Stimulated activated CD4-positive, alpha-beta T cell treated with anti-CD3 and anti-CD28 coated beads, TNF-alpha, amount 100 ng/mL, for 1 hour (primary cell): ENCODE measurements at regions not wholly inside any gene's neighbourhood (a gene's known extent, or its start where the extent isn't known, plus 50 kb on each side); places are given as distances from the start of the nearest gene placed in this dataset.

Experiments used
- DNase-seq, 3 donors: peaks; one replicate each; pipeline ENCODE4 v3.0.0-alpha.2; 2020; ENCODE audit warnings: low read depth in 3 of 3, low spot score in 1 of 3

- DNase-seq = no peak
Observed at GRCh38 chr13:31956980-31957644, 74.5 kb upstream of the FRY start.

- DNase-seq = no peak
Observed at GRCh38 chr13:31957772-31958171, 73.8 kb upstream of the FRY start.

- no peak for DNase-seq
Observed at GRCh38 chr13:31962731-31963370, 68.7 kb upstream of the FRY start.

GRCh38 chr13:31963631-31964030 is 67.9 kb upstream of the FRY start:
- DNase-seq = no peak

- DNase-seq = no peak
Observed at GRCh38 chr13:31964168-31964567, 67.4 kb upstream of the FRY start.

GRCh38 chr13:31965361-31966066 is 66.1 kb upstream of the FRY start:
- no peak for DNase-seq

GRCh38 chr13:31967155-31967554 is 64.4 kb upstream of the FRY start:
- DNase-seq = no peak

- no peak for DNase-seq
Observed at GRCh38 chr13:31968473-31968872, 63.1 kb upstream of the FRY start.

GRCh38 chr13:31970231-31970930 is 61.2 kb upstream of the FRY start:
- no peak for DNase-seq

- no peak for DNase-seq
Observed at GRCh38 chr13:31972453-31972852, 59.1 kb upstream of the FRY start.

GRCh38 chr13:31978021-31978420 is 53.6 kb upstream of the FRY start:
- no peak for DNase-seq

GRCh38 chr13:31980830-31981229 is 50.7 kb upstream of the FRY start:
- DNase-seq = no peak
